HCT116 (cell line): ENCODE measurements at regions not wholly inside any gene's neighbourhood (a gene's known extent, or its start where the extent isn't known, plus 50 kb on each side); places are given as distances from the start of the nearest gene placed in this dataset.

Experiments
- CTCF ChIP-seq, 3 experiments: fragments of 200-600 bp in 1 of 3; sonication (generic) in 1 of 3; IDR thresholded peaks in 2 of 3; conservative IDR thresholded peaks in 1 of 3; 2 replicates each; pipeline ENCODE4 v1.5.1; 2012 to 2017; ENCODE audit warnings: low read depth in 2 of 3, low read length in 2 of 3, antibody characterized with exemption in 1 of 3, borderline replicate concordance in 1 of 3, control low read depth in 1 of 3, mild to moderate bottlenecking in 1 of 3, mixed read lengths in 1 of 3, mixed run types in 1 of 3, moderate library complexity in 1 of 3; ENCODE audit not compliant: insufficient read depth in 1 of 3
- POLR2A ChIP-seq: IDR thresholded peaks from 2 replicates; pipeline ENCODE4 v1.7.0; 2011; ENCODE audit warnings: borderline replicate concordance; ENCODE audit not compliant: insufficient read depth, insufficient read length; ENCODE audit errors: extremely low read depth
- RAD21 ChIP-seq: IDR thresholded peaks from 2 replicates; pipeline ENCODE4 v1.6.1; 2012; ENCODE audit warnings: low read depth, mild to moderate bottlenecking
- YY1 ChIP-seq: IDR thresholded peaks from 2 replicates; pipeline ENCODE4 v1.6.1; 2011; ENCODE audit warnings: low read length, low read depth, moderate library complexity, mild to moderate bottlenecking; ENCODE audit not compliant: insufficient replicate concordance; ENCODE audit errors: extremely low read depth

GRCh38 chr11:116694815-116695590 lies 77.8 kb downstream of the BUD13 start:
- TF ChIP-seq RAD21 (no peak), CTCF (IDR thresholded peaks at IDR 0.05 in 2 of 3, conservative IDR thresholded peaks at IDR 0.05 in 1 of 3; ENCODE audit: borderline replicate concordance in 1 of 3, insufficient read depth in 1 of 3, low read depth in 2 of 3, low read length in 2 of 3) (no peak), YY1 (no peak), POLR2A (no peak)
